ENCODE measurements at regions not wholly inside any gene's neighbourhood (a gene's known extent, or its start where the extent isn't known, plus 50 kb on each side); places are given as distances from the start of the nearest gene placed in this dataset.

- DNase-seq (ENCODE audit: low spot score) = no peak
These were observed 90.5 kb upstream of the SOX9 start for GRCh38 chr17:72030067-72030899.

DNA sequence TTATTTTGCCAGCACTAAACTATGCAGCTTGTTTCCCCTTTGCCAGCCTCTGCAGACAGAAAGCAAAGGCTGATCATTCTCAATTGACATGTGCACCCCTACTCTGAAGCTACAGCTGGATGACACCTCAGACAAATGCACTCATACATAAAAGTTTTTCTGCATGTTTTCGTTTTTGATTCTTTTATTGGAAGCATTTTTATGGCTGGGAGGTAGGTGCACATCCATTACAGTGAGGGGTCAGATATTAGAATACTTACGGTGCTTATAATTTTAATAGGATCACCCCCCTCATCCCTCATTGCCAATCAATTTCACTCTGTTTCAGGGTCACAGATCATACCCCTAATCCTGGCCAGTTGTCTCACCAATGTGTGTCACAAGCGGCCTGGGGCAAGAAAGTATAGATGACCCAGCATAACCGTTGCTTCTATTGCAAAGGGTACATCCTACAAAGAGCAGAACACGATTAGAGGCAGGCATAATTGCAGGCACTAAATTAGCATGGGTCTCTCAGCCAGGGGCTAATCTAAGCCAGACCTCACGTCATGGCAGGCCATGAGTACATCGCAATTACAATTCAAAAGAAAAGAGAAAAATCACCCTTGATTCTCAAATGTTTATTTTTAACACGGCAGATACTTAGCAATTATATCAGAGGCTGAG is 89.5 kb upstream of the SOX9 start:
- no peak for DNase-seq (ENCODE audit: low spot score)

GRCh38 chr17:72033334-72033733 is 87.5 kb upstream of the SOX9 start:
- no peak for DNase-seq (ENCODE audit: low spot score)

GRCh38 chr17:72034000-72034399 is 86.8 kb upstream of the SOX9 start:
- no peak for DNase-seq (ENCODE audit: low spot score)

DNA sequence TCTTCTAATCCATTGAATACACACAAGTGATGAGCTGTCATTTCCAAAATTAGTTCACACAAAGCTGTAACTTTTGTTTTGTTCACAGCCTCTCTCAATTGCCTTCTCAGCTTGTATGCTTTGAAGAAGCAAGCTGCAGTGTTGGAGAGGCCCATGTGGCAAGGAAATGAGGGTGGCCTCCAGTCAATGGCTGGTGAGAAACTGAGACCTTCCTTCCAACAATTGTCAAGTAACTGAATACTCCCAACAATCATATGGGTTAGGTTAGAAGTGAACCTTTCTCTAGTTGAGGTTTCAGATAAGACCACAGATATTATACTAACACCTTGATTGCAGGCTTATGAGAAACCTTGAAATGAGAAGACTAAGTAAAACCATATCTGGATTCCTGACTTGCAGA is 82.4 kb upstream of the SOX9 start:
- no peak for DNase-seq (ENCODE audit: low spot score)

DNA sequence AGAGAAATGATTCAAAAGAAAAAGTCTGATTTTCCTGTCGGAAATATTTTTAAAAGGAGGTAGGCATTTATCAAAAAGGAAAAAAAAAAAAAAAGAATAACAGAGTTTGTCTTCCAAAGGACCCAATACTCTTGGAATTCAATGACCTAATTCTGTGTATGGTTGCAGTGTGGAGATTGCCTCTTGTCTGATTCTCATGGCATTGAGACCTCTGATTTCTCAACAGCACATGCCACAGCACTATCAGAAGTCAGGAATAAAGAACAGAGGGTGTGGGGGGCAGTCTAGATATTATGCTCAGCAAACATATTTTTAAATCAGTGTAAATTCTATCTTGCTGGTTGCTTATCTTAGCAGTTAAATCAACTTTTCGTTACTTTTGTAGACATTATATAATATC is 81.3 kb upstream of the SOX9 start:
- DNase-seq (ENCODE audit: low spot score) = no peak

GRCh38 chr17:72046178-72046577 is 74.6 kb upstream of the SOX9 start:
- DNase-seq (ENCODE audit: low spot score) = no peak

DNA sequence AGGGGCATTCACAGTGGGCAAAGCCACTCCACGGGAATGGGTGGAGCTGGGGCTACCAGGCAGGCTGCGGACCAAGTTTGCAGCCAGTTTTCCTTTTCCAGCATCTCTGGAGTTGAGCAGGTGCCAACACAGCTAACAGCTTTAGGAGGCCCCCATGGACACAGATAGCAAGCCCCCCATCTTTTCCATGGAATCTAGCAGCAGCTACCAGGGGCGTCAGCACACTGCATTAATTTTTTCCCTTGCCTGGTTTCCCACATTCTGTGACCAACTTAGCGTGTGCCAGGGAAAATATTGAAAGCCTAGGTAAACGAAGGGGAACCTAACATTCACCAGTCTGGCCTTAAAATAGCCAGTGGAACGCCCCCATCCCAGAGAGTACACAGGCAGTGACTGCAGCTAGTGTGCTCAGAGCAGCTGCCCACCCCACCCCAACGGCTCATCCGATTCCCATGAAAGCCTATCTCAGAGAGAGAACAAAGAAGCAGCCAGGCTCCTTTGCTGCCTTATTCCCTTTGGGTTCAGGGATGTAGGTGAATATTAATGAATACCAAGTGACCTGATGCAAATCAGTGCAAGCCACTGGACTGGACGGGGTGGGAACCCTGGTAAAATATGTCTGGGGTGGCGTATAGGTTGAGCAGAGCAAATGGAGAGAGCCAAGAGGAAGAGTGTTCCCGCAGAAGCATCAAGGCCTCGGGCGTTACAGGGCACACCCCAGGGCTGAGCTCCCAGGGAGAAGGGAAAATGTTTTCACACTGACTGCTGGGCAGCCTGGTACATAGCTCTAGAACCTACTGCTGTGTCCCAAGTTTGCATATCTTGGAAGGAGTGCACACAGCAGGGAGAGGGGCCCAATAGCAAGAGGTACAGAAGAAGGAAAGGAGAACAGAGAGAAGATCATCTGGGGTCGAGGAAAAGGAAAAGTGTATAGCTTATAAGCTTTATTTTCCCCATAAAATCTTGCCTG is 73.9 kb upstream of the SOX9 start:
- DNase-seq (ENCODE audit: low spot score) = no peak

DNA sequence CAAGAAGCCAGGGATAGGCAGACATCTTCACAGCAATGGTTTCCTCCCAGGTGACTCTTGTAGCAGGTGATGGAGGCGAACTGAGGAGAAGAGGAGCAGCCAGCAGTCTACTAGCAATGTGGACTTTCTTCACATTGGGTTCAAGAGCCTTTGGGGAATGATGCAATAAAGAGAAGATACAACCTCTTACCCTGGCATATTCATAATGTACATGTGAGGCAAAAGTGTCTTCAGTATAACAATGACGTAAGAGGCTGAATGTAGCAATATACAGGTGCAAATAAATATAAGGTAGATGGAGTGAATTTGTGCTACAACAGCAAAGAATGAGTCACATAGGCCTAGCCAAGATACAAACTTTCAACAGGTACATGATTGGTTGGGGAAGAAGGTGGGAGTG is 70.9 kb upstream of the SOX9 start:
- no peak for DNase-seq (ENCODE audit: low spot score)

- no peak for DNase-seq (ENCODE audit: low spot score)
These were observed 67.8 kb upstream of the SOX9 start for GRCh38 chr17:72053036-72053435.

DNA sequence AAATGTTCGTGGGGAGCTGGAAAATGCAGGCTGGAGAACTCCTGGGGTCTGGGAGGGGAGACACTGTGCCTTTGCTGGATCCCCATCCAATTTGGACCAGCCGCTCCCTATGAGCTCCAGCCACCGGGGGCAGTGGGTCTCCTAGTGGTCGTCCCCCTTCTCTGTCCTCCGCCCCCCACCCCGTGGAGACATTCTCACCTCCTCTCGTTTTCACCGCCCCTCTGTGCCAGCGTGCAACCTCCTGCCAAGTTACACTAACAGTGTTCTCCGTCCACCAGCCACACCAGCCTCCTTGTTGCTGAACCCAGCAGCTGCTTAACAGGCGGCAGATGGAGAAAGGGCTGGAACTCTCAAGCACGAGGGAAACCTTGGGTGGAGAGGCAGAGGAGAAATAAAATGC is 67.4 kb upstream of the SOX9 start:
- no peak for DNase-seq (ENCODE audit: low spot score)

DNA sequence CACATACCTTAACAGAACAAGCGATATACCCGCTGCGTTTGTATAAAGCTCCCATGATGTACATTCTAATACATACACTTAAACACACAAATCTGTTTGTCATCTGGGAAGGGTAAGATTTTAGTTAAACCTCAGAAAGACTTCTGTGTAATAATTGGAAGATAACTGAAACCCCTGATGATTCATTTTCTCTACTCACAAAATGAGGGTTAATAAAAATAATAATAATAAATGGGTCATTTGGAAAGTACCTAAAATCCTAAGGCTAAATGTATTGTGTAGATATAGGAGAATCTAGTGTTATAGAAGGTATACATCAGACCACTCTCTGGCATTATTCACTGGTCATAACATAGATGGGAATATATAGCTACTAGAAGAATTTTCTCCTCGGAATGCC is 64.7 kb upstream of the SOX9 start:
- no peak for DNase-seq (ENCODE audit: low spot score)

DNA sequence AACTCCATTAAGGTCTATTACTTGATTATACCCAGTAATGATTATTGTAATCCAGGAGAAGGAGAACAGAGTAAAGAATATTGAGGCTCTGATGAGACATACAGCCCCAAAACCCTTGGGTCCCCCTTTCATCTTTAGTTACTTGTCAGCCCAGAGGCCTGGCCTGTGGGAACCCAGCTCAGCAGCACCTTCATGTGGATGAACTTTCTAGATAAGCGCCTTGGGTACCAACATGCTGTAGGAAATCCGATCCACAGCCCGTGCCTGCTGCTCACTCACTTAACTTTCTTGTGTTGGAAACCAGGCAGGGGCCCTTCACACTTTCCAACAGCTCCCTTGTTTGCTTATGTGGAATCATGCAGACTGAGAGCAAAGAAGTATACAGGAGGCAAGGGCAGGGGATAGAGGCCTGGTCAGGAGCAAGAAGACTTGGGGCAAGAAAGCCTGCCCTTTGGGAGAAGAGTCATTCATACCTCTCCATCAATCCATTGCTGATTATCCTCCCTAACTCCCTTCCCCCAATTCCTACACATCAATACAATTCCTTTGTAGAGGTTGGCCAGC is 64.0 kb upstream of the SOX9 start:
- DNase-seq (ENCODE audit: low spot score) = no peak

DNA sequence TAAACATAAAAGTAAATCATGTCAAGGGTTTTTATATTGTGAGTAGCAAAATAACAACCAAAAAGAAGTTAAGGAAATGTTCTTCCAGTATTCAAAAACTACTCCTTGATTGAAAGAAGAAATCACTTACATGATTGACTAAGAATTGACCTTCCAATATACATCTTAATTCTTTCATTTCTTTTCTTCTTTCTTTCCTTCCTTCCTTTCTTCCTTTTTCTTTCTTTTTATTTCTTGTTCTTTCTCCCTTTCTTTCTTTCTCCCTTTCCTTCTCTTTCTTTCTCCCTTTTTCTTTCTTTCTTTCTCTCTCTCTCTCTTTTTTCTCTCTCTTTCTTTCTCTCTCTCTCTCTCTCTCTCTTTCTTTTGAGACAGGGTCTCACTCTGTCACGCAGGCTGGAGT is 60.7 kb upstream of the SOX9 start:
- DNase-seq (ENCODE audit: low spot score) = no peak

DNA sequence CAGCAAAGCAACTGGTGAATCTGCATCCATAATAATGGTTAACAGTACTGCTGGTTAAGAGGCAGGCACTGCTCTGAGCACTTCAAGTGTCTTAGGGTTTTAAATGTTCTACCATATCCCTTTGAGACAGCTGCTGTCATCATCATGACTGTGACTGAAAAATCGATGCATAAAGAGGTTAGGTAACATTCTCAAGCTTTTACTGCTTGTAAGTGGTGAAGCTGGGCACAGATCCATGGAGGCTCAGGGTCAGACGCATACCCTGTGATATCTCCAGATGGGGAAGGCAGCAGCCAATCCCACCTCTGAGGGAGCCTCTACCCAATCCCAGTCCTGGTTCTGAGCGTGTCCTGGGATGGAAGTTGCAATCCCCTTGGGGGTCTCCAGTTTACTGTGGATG is 57.6 kb upstream of the SOX9 start:
- DNase-seq (ENCODE audit: low spot score) = no peak

- DNase-seq (ENCODE audit: low spot score) = no peak
These were observed 56.9 kb upstream of the SOX9 start for GRCh38 chr17:72063756-72064450.

- DNase-seq (ENCODE audit: low spot score) = no peak
These were observed 56.1 kb upstream of the SOX9 start for GRCh38 chr17:72064606-72065193.

DNA sequence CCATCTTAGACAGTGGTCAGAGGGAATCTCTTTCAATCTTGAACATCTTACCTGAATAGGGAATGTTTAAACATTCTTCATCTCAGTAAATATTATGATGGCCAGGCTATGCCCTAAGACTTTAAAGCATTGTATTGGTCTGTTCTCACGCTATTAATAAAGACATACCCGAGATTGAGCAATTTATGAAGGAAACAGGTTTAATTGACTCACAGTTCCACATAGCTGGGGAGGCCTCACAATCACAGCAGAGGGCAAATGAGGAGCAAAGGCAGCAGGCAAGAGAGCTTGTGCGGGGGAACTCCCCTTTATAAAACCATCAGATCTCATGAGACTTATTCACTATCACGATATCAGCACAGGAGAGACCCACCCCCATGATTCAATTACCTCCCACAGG is 55.3 kb upstream of the SOX9 start:
- DNase-seq (ENCODE audit: low spot score) = no peak

DNA sequence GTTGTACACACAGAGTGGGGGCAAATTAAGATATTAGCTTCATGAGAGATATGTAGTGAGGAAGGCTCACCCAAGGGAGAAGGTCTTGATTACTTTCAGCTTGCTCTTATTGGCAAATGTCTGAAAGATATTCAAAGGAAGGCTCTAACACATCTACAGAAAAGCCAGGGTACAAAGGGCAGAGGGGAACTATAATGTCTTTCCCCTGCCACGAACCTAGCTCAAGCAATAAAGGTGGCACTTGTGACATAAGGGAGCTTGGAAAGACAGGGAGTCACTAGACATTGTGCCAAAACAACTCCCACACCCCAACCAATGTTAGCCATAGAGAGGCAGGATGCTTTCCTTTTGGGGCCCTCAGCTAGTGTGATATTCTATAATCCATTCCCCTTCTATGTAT is 52.2 kb upstream of the SOX9 start:
- no peak for DNase-seq (ENCODE audit: low spot score)

GRCh38 chr17:72069586-72070202 is 51.1 kb upstream of the SOX9 start:
- DNase-seq (ENCODE audit: low spot score) = no peak

Data from hematopoietic multipotent progenitor cell treated with erythropoietin and hydrocortisone succinate and interleukin-3 and kit ligand, for 15 days (in vitro differentiated cells).